Colonic mucosa (tissue), 4 donors: ENCODE measurements at regions not wholly inside any gene's neighbourhood (a gene's known extent, or its start where the extent isn't known, plus 50 kb on each side); places are given as distances from the start of the nearest gene placed in this dataset.

ENCODE experiments used
- DNase-seq: peaks from one replicate; pipeline ENCODE4 v3.0.0-alpha.2; 2020
- H3K27ac ChIP-seq: fragments of 200-600 bp; one replicate; pipeline ENCODE4 v1.8.0; 2021
- H3K27me3 ChIP-seq: fragments of 200-600 bp; one replicate; pipeline ENCODE4 v1.8.0; 2021
- H3K36me3 ChIP-seq: fragments of 200-600 bp; one replicate; pipeline ENCODE4 v1.8.0; 2021
- H3K4me1 ChIP-seq: fragments of 200-600 bp; one replicate; pipeline ENCODE4 v1.8.0; 2021; ENCODE audit warnings: mild to moderate bottlenecking
- H3K4me3 ChIP-seq: fragments of 200-600 bp; one replicate; pipeline ENCODE4 v1.8.0; 2021
- H3K9ac ChIP-seq, 2 donors: one replicate each; pipeline ENCODE4 v1.7.0; 2013; ENCODE audit warnings: control low read depth in 2 of 2, low read depth in 2 of 2, low read length in 2 of 2
- H3K9me3 ChIP-seq: fragments of 200-600 bp; one replicate; pipeline ENCODE4 v1.8.0; 2021
- intact Hi-C: fragments of 100-400 bp; cut with DNase I; formaldehyde crosslinking; loops from one replicate; pipeline ENCODE4 v1.14.1; 2022
- TF ChIP-seq, protein P1 (sequence below): fragments of 200-600 bp; IDR thresholded peaks from one replicate; pipeline ENCODE4 v1.8.0; 2022; ENCODE audit warnings: antibody characterized with exemption, mild to moderate bottlenecking
- donor health status: healthy.
- donor health status: DM: no; HTN: no; CAD: no.
- donor health status: DM: no; HTN: no; CAD: no.

- Histone ChIP-seq H3K27me3 (no peaks in the 10 kb centered on the region), H3K9me3 (no peaks in the 10 kb centered on the region), H3K4me1 (no peaks in the 10 kb centered on the region), H3K4me3 (no peak overlapping the region), H3K27ac (no peak overlapping the region), H3K36me3 (no peaks in the 10 kb centered on the region), H3K9ac (no peak overlapping the region)
- TF ChIP-seq, protein P1, sequence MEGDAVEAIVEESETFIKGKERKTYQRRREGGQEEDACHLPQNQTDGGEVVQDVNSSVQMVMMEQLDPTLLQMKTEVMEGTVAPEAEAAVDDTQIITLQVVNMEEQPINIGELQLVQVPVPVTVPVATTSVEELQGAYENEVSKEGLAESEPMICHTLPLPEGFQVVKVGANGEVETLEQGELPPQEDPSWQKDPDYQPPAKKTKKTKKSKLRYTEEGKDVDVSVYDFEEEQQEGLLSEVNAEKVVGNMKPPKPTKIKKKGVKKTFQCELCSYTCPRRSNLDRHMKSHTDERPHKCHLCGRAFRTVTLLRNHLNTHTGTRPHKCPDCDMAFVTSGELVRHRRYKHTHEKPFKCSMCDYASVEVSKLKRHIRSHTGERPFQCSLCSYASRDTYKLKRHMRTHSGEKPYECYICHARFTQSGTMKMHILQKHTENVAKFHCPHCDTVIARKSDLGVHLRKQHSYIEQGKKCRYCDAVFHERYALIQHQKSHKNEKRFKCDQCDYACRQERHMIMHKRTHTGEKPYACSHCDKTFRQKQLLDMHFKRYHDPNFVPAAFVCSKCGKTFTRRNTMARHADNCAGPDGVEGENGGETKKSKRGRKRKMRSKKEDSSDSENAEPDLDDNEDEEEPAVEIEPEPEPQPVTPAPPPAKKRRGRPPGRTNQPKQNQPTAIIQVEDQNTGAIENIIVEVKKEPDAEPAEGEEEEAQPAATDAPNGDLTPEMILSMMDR, result no peak
- no peak for DNase-seq
- intact Hi-C loops, result no loop called here
Observed at GRCh38 chr19:56988299-56988698, 131.5 kb upstream of the USP29 start.

DNA sequence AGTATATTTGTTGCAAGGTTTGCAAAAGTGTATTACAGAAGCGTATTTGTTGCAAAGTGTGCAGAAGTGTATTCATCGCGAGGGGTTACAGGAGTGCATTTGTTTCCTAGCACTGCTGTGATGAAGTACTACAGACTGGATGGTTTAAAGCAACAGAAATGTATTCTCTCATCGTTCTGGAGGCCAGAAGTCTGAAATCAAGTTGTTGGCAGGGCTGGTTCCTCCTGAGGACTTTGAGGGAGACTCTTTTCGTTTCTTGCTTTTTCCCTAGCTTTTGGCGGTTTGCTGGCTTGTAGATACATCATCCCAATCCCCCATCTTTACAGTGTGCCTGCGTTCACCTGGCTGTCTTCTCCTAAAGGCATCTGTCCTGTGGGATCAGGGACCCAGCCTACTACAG is 127.9 kb upstream of the USP29 start:
- intact Hi-C loops, result no loop called here
- Histone ChIP-seq H3K9me3 (no peaks in the 10 kb centered on the region), H3K4me1 (no peaks in the 10 kb centered on the region), H3K4me3 (no peak overlapping the region), H3K9ac (no peak overlapping the region), H3K27ac (no peak overlapping the region), H3K36me3 (no peaks in the 10 kb centered on the region), H3K27me3 (no peaks in the 10 kb centered on the region)
- no peak for DNase-seq
- TF ChIP-seq, protein P1, result no peak

GRCh38 chr19:56993851-56994250 is 125.9 kb upstream of the USP29 start:
- TF ChIP-seq, protein P1, result no peak
- Histone ChIP-seq H3K27me3 (no peaks in the 10 kb centered on the region), H3K36me3 (no peaks in the 10 kb centered on the region), H3K4me3 (no peak overlapping the region), H3K9me3 (no peaks in the 10 kb centered on the region), H3K4me1 (no peaks in the 10 kb centered on the region), H3K27ac (no peak overlapping the region), H3K9ac (no peak overlapping the region)
- DNase-seq, result no peak
- intact Hi-C loops, result no loop called here

DNA sequence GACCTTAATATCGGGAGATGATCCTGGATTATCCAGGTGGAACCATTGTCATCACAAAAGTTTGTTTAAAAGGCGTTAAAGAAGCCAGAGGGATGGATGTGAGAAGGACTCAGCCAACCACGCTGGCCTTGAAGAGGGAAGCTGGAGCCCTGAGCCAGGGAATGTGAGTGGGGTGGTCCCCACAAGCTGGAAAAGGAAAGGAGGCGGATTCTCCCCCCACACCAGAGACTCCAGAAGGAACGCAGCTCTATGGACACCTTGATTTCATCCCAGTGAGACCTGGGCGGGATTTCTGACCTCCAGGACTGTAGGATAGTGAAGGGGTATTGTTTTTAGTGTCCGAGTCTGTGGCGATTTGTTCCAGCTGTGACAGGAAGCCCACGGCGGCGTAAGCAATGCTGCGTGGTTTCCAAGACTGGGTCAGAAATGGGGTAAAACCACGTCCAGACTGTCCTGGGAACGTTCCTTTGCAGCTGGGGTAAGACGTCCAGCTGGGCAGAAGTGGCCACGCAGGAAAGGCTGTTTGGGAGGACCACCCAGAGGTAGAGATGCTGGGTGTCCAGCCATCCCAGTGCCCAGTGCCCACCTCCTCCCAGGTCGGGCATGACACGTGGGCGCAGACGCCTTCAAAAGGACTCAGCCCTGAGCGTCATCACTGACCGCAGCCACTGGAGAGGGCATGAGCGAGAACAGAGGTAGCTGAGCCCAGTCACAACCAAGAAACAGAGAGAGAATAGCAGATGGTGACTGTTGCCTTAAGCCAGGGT is 125.4 kb upstream of the USP29 start:
- Histone ChIP-seq H3K4me3 (no peak overlapping the region), H3K9me3 (no peaks in the 10 kb centered on the region), H3K27ac (no peak overlapping the region), H3K9ac (no peak overlapping the region), H3K27me3 (no peaks in the 10 kb centered on the region), H3K36me3 (no peaks in the 10 kb centered on the region), H3K4me1 (no peaks in the 10 kb centered on the region)
- DNase-seq, result no peak
- TF ChIP-seq, protein P1, result no peak
- intact Hi-C loops, result no loop called here

DNA sequence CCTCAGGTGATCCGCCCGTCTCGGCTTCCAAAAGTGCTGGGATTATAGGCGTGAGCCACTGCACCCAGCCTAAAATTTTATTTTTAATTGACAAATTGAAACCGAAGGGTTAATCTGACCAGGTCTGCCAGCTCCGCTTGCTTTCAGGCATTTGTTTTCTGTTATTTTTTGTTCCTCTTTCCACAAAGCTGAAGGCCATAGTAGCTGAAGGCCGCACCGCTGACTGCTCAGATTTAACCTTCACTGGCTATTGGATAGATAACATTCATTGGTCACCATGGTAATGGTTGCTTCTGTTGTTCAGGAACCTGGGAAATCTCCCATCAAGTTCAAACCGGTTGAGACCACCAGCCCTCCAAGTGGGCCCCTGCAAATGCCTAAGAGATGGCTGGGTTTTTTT is 124.5 kb upstream of the USP29 start:
- no peak overlapping the region for H3K27ac ChIP-seq
- H3K4me1 ChIP-seq, result no peaks in the 10 kb centered on the region
- H3K36me3 ChIP-seq, result no peaks in the 10 kb centered on the region
- H3K27me3 ChIP-seq, result no peaks in the 10 kb centered on the region
- TF ChIP-seq, protein P1, result no peak
- H3K9ac ChIP-seq, result no peak overlapping the region
- H3K9me3 ChIP-seq, result no peaks in the 10 kb centered on the region
- intact Hi-C loops, result no loop called here
- DNase-seq, result no peak
- H3K4me3 ChIP-seq, result no peak overlapping the region
